ENCODE measurements at regions not wholly inside any gene's neighbourhood (a gene's known extent, or its start where the extent isn't known, plus 50 kb on each side); places are given as distances from the start of the nearest gene placed in this dataset.
"Not testable (repeated sequence)": the region's sequence is repeated elsewhere in the genome, so short reads cannot be mapped to it uniquely, and the experiment has no call there.

DNA sequence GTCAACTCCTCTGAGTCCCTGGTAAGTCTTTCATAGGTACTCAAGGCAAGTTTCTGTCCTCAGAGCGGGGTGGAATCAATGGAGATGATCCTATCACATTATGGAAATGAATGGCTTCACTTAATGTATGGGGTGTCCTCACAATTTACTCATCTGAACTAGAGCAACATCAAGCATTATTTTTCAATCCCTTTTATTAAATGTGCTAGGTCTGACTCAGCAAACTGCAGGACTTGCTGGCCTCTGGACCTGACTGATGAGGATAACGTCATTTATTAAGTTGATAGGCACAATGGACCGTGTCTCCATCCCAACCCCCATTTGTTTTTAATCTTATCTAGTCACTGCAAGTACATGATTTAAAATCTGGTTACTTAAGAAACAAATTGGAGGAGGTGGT is 259.2 kb downstream of the NUF2 start:
- DNase-seq, result no peak

DNA sequence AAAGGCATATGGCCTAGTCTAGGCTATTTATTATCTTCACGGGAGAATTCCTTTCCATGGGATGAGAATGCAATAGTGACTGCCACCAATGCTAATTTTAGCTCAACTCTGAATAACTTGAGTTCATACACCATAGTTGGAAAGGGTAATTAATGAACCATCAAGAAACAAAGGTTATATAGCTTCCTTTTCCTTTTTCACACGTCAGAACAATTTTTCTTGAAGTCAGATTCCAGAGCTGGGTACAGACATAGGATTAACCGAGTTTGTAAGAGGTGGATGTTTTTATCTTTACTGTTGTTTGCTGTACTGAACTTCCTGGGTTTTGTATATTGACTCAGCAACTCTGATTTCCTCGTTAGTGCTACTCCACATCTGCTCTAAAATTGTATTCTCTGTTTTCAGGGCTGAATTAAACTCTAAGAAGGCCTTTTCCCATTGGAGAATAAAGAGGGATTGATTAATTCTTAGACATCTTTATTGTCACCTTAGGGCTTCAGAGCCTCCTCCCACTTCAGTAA is 262.0 kb downstream of the NUF2 start:
- DNase-seq, result no peak

DNA sequence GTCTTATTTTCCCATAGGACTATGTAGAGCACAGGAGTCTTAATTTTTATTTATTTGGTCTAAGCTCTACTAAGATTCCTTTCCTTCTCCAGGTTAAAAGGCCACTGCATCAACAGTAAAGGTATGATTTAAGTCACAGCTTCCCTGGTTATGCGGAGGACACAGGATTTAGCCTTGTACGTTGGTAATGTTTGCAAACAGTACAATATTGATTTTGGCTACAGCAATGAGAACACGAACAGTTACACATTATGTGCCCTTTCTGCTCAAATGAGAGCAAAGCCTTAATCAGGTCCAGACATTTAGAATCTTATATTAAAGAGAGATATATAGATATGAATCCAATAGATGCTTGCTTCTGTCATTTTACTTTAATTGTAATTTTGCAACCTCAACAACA is 264.0 kb downstream of the NUF2 start:
- no peak for DNase-seq

DNA sequence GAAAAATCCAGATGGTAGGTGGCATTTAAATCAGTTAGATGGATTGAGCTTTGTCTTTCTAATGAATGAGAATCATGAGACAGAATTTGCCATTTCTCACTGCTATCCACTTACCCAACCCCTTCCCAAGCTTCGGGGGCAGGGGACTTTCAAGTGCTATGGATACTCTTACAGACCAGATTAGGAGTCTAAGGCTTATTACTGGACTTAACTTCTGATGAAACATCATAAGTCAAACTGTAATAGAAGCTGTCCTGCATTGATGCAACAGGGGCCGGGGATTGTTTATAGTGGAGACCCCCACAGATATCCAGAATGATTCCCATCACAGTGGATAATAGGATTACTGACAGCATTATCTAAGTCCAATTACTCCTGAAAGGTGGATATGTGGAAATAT is 267.0 kb downstream of the NUF2 start:
- no peak for DNase-seq

DNA sequence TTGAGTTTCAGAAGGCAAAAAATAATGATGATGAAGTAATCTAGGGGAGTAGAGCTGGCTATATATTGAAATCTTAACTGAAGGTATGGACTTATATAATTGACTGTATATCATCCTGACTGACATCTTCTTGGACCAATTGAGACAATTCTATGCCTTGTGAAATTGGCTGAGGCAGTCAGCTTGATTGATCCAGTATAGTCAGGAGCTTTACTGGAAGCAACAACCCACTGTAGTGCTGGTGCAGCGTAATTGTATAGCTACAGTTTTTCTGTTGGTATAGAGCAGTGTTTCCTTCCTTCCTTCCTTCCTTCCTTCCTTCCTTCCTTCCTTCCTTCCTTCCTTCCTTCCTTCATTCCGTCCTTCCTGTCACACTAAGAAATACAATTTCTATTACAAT is 268.0 kb downstream of the NUF2 start:
- no peak for DNase-seq

DNA sequence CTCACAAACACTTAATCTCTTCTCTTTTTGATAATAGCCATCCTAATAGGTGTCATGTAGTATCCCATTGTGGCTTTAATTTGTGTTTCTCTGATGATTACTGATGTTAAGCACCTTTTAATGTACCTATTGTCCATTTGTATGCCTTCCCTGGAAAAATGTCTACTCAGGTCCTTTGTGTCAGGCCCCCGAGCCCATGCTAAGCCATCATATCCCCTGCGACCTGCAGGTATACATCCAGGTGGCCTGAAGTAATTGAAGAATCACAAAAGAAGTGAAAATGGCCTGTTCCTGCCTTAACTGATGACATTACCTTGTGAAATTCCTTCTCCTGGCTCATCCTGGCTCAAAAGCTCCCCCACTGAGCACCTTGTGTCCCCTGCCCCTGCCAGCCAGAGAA is 269.4 kb downstream of the NUF2 start:
- DNase-seq, result not testable (repeated sequence)

DNA sequence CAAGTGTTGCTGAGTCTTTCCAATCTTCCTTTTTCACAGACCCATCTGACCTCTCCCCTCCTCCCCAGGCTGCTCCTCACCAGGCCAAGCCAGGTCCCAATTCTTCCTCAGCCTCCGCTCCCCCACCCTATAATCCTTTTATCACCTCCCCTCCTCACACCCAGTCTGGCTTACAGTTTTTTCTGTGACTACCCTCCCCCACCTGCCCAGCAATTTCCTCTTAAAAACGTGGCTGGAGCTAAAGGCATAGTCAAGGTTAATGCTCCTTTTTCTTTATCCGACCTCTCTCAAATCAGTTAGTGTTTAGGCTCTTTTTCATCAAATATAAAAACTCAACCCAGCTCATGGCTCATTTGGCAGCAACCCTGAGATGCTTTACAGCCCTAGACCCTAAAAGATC is 270.9 kb downstream of the NUF2 start:
- DNase-seq, result not testable (repeated sequence)

DNA sequence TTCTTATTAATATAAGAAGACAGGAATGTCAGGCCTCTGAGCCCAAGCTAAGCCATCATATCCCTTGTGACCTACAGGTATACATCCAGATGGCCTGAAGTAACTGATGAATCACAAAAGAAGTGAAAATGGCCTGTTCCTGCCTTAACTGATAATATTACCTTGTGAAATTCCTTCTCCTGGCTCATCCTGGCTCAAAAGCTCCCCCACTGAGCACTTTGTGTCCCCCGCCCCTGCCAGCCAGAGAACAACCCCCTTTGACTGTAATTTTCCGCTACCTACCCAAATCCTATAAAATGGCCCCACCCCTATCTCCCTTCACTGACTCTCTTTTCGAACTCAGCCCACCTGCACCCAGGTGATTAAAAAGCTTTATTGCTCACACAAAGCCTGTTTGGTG is 274.4 kb downstream of the NUF2 start:
- DNase-seq, result not testable (repeated sequence)

DNA sequence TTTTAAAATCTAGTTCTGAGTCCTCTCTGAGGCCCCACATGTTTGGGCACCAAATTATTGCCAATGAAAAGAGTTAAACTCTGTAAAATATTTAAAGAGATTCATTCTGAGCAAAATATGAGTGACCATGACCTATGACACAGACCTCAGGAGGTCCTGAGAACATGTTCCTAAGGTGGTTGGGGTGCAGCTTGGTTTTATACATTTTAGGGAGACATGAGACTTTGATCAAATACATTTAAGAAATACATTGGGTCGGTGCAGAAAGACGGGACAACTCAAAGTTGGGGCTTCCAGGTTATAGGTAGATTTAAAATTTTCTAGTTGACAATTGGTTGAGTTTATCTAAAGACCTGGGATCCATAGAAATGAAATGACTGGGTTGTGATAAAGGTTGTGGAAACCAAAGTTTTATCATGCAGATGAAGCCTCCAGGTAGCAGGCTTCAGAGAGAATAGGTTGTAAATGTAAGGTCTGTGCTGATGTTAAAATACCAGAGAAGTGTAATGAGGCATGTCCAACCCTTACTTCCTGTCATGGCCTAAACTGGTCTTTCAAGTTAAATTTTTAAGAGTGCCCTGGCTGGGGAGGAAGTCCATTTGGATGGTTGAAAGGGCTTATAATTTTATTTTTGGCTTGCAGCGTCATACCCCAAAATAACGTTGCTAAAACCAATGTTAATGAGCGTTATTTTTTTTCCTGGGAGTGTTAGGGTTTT is 274.9 kb downstream of the NUF2 start:
- no peak for DNase-seq

DNA sequence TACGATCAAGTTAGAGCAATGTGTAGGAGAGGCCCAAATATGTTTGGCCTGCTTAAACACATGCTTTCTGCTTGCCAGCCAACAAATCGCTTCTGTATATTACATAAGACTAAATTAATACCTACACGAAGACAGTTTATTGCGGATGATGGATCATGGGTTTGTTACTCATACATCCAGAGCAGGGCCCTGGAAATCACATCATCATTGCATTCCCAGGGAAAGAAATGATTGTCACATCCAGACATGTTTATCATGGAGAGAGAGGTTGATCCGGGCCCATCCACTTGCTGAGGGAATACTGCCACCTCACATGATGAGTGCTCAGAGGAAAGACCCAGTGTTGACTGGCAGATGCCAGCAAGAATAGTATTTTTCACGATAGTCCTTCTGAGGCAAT is 282.6 kb downstream of the NUF2 start:
- no peak for DNase-seq

DNA sequence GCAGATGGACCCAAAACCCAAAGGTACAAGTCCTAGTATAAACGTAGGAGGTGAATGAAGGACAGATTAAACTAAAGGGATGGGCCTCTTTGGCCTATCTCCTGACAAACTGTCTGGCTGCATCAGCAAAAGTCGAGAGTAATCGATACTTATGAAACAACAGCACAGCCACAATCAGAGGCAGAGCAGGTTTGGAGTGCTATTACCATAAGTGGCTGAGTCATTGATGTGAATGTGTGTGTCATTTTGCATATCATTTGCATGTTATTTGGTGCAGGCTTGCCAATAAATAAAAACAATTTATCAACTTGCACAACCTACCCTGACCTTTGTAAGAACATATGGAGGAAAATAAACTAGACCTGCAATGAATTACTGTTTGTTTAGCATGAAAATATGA is 283.1 kb downstream of the NUF2 start:
- DNase-seq, result no peak

DNA sequence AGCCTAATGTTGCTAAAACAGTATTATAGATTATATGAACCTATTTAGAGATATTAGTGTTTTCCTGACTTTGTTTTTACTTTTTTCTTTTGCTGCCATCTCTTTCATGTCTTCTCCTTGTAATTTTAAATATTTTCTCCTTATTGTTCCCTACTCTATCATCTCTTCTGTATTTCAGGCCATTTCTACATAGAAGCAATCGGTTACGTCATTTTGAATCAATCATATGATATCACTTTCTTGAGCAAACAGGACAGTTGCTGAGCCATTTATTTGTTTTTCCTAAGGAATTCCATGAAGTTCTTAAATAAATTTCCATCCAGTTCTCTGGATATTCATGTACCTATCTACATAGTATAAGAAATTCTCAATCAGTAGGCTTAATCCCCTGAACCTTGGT is 287.2 kb downstream of the NUF2 start:
- DNase-seq, result no peak

DNA sequence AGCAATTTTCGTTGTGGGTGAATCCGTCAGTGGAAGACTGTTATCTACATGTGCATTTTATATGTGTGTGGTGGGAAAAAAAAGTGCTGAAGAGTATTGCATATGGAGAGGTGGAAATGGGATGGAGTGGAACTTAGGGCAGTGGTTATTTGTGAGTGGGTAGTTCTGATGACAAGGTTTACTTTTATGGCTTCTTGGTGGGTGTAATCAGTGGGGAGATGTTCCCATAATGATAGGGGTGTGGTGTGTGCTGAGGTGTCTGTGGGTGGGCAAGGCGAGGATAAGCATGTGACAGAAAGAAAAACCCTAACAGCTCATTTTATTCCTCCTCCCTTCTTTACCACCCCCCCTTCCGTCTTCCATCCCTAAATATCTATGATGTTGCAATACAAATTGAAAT is 288.1 kb downstream of the NUF2 start:
- no peak for DNase-seq

DNA sequence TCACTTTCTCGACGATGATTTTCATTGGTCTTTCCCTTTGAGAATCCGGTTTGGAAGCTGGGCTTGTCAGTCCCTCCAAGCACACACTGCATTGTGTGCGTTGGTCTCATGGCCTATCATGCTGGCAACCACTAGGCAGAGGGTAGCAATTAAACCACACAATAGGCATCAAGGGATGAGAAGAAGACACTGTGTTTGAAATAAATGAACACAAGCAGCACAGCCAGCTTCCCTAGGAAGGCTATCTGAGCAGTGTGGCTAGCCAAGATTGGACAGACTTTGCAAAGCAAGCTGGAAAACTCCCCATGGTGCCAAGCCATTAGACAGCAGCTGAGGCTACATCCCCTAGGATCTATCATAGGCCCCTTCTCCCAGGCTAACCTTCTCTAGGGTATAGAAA is 288.7 kb downstream of the NUF2 start:
- no peak for DNase-seq

DNA sequence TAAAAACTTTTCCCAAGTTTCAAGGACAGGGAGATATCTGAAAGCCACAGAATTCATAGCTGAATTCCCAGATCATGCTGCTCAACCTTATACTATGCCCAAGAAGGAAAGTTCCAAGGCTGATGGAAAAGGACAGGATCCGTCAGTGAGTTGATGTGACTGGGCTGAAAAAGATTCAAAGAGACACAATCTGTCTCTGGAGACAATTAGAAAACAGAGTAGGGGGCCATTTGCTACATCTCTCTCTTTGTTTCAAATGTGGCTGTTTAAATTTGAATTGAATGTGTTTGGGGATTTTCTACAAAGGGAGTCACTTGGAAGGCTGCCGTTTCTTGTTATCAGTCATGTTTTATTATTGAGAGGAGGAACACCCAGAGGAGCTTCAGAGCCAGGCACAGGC is 292.6 kb downstream of the NUF2 start:
- DNase-seq, result no peak

DNA sequence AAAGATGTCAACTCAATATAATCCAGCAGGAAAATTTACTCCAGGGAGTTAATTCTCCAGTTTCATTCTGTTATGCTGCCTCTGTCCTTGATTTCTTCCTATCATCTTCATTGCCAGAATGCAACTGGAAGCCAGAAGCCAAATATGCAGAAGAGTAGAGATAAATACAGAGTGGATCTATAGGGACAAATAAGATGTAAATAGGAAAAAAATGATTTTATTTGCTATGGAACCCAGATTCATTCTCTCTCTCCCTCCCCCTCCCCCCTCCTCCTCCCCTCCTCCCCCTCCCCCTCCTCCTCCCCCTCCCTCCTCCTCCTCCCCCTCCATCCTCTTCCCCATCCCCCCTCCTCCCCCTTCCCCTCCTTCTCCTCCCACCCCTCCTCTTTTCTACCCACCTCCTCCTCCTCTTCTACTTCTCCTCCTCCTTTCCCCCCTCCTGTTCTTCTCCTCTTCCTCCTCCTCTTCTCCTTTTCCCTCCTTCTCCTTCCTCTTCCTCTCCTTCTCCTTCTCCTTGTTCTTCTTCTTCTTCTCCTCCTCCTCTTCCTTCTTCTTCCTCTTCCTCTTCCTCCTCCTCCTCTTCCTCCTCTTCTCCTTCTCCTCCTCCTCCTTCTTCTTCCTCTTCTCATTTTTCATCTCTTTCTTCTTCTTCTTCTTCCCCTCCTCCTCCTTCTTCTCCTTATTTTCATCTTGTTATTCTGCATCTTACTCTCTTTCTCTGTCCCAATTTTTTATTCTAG is 306.4 kb downstream of the NUF2 start:
- DNase-seq, result no peak

DNA sequence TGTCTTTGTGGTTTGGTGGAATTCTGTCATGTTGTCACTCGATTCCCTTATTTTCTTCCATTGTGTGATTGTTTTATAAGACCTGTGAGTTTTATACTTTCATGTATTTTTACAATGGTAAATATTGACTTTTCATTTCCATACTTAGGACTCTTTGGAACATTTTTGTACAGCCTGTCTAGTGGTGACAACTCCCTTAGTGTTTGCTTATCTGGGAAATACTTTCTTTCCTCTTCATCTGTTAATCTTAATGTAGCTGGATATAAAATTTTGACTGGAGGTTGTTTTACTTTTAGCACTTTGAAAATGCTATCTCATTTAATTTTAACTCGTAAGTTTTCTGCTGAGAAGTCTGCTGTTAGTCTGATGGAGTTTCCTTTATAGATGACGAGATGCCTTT is 310.5 kb downstream of the NUF2 start:
- DNase-seq, result no peak

DNA sequence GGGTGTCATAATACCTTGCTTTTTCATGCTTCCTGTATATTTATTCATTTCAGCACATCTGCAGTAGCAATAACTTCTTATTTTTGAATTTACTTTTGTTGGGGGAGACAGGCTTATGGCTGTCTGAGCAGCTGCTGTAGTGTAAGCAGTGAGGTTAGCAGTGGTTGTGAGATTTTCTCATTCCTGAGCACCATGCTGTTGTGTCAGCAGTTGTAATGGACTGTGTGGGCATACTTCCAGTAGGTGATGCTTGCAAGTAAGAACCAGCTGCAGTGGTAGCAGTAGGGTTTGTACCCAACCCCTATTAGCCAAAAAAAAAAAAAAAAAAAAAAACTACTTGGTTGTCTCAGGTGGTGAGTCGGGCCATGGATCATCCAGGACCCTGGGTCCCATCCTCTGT is 311.6 kb downstream of the NUF2 start:
- DNase-seq, result no peak

DNA sequence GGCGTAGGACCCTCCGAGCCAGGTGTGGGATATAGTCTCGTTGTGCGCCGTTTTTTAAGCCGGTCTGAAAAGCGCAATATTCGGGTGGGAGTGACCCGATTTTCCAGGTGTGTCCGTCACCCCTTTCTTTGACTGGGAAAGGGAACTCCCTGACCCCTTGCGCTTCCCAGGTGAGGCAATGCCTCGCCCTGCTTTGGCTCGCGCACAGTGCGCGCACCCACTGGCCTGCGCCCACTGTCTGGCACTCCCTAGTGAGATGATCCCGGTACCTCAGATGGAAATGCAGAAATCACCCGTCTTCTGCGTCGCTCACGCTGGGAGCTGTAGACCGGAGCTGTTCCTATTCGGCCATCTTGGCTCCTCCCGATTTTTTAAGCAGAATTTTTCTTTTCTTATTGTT is 323.9 kb downstream of the NUF2 start:
- not testable (repeated sequence) for DNase-seq

DNA sequence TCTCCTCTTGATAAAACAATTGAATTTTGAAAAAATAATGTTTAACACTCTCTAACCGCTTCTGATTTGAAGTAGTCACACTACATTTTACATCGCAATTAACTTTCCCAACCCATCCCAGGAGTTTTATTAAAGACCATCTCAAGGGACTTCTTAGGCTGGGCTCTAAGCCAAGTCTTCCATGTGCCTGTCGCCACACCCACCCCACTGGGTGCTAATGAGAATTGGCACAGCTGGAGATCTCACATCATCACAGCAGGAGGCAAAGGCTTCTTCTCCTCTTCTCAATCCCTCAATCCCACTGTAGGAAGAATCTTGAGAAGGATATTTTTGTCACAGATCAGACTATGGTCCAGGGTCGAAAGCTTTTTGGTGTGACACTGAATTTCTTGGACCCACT is 328.9 kb downstream of the NUF2 start:
- DNase-seq, result no peak

DNA sequence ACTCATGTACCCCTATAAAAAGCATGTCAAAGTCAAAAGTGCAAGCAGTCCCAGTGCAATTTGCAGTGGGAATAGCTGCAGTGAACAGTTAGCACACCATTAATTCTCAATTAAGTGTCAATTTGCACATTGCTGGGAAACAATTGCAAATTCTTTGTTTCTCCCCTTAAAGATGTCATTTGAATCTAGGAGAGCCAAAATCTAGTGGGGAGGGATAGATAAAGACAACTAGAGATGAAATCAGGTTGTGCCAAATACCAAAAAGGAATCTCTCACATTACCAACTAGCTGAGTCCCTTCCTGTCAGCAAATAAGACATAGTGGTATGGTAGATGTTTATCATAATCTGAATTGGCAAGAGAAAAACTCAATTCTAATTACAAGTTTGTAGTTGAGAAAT is 330.7 kb downstream of the NUF2 start:
- DNase-seq, result no peak

DNA sequence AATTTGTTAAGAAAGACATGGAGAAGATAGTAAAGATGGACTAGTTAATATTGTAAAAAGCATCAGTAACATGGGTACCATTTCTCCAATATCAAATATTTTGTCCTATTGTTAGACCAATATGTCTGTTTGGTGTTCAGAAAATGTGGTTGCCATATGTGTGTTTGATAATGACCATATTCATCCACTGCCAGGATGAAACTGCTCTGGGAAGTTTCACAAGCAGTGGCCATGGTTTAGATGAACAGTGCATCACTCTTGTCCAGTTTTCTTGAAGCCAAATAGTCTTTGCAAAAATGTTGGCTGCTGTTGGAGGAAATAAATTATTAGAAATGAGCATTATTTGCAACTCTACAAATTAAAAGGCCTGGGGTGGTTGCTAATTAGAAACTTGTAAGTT is 333.8 kb downstream of the NUF2 start:
- no peak for DNase-seq

DNA sequence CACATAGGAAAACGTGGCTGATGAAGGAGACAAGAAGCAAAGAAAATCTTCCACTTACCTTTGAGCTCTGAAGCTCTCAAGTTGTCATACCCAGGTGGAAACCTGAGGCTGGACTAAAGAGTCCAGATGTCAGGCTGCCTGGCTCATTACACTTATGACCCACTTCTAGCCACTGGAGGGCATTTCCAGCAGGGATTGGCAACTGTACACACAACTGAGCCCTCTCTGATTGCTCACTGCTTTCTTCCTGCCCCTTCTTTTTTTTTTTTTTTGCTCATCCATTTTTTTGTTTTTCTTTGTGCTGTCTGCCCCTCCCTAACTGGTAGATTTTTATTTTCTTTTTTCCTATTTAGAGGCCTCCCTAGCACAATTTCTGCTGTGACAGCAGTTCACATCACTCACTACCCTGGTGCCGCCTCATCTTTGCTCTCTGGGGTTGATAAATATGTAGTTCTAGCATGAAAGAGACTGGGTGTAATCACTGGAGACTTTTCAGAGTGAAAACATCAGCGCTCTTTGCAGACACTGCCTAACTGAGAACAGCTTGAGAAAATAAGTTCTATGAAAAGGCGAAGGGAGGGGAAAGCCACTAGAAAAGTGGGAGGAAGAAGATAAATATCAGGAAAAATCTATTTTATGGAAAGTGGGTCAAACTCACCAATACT is 334.5 kb downstream of the NUF2 start:
- no peak for DNase-seq

DNA sequence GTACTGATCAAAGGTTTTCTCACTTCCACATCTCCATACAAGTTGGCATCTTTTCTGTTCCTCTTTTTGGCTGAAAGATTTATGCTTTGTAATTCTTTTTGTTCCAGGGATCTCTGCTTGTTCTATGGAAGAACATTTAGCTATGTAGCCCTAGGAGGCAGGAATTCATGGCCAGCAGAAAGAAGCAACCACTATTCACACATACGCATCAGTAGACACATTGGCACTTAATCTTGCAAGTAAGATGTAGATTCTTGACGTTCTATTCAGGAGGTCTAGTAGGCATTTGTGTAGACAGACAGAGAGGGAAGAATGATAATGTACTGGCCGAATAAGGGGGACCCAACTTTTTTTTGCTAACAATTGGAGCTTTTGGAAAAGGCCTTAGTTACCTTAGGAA is 336.0 kb downstream of the NUF2 start:
- no peak for DNase-seq

Measured in T-helper 1 cell (primary cell).